ENCODE measurements at regions not wholly inside any gene's neighbourhood (a gene's known extent, or its start where the extent isn't known, plus 50 kb on each side); places are given as distances from the start of the nearest gene placed in this dataset.

DNA sequence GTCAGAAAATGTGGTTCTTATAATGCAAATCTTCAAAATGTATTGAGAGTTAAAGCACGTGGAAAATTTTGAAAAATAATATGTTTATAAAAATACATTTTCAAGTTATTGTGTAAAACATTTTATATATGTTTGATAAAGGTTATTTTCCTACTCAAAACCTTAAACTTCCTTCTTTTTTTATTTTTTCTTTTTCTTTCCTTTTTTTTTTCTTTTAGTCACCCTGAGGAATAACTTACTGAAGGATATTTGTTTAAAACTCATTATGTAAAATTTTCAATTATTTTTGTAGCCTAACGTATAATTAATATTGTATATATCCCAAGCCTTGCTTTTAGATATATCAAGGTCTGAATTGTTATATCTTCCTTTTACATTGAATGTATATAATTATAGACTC is 346.8 kb upstream of the GYPC start:
- DNase-seq (ENCODE audit: low read depth): no peak
- TF ChIP-seq, protein P1, sequence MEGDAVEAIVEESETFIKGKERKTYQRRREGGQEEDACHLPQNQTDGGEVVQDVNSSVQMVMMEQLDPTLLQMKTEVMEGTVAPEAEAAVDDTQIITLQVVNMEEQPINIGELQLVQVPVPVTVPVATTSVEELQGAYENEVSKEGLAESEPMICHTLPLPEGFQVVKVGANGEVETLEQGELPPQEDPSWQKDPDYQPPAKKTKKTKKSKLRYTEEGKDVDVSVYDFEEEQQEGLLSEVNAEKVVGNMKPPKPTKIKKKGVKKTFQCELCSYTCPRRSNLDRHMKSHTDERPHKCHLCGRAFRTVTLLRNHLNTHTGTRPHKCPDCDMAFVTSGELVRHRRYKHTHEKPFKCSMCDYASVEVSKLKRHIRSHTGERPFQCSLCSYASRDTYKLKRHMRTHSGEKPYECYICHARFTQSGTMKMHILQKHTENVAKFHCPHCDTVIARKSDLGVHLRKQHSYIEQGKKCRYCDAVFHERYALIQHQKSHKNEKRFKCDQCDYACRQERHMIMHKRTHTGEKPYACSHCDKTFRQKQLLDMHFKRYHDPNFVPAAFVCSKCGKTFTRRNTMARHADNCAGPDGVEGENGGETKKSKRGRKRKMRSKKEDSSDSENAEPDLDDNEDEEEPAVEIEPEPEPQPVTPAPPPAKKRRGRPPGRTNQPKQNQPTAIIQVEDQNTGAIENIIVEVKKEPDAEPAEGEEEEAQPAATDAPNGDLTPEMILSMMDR (IDR thresholded peaks at IDR 0.05; ENCODE audit: insufficient read depth, low read depth, low read length, missing control alignments): no peak
- H3K4me3 ChIP-seq (ENCODE audit: low read depth, low read length): no peak overlapping the region

DNA sequence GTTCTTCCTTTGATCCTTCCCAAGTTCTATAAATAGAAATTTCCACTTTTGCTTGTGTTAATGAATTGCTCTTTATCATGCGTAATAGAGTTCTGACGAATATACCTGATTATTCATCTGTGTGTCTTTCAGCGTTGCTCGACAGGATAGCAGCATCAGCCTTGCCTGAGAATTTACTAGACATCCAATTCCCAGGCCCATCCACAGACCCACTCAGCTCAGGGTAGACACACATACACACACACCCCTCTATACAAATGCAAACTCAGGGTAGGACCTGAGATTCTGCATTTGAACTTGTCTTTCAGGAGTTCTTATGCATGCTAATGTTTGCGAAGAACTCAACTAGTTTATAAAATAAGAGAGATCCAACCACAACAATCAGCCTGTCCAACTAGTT is 343.4 kb upstream of the GYPC start:
- no peak overlapping the region for H3K4me3 ChIP-seq (ENCODE audit: low read depth, low read length)
- DNase-seq (ENCODE audit: low read depth): no peak
- TF ChIP-seq, protein P1 (IDR thresholded peaks at IDR 0.05; ENCODE audit: insufficient read depth, low read depth, low read length, missing control alignments): no peak

DNA sequence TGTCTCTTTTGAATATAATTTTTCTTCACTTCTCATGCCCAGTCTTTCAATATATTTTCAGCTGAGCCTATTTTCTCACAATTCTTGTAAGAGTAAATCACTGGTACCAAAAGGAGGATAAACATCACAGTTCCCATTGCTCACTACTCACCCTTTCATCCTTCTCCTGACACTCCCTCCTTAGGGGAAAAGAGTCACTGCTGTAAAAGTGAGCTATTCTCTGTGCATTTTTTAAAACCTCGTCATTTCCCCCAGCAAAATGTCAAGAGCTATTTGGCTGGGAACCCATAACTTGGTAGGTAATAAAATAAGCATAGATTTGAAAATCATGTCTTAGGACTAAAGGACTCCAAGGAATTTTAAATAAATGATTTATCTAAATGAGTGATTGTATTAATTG is 340.1 kb upstream of the GYPC start:
- TF ChIP-seq, protein P1 (IDR thresholded peaks at IDR 0.05; ENCODE audit: insufficient read depth, low read depth, low read length, missing control alignments): no peak
- DNase-seq (ENCODE audit: low read depth): no peak
- no peak overlapping the region for H3K4me3 ChIP-seq (ENCODE audit: low read depth, low read length)

DNA sequence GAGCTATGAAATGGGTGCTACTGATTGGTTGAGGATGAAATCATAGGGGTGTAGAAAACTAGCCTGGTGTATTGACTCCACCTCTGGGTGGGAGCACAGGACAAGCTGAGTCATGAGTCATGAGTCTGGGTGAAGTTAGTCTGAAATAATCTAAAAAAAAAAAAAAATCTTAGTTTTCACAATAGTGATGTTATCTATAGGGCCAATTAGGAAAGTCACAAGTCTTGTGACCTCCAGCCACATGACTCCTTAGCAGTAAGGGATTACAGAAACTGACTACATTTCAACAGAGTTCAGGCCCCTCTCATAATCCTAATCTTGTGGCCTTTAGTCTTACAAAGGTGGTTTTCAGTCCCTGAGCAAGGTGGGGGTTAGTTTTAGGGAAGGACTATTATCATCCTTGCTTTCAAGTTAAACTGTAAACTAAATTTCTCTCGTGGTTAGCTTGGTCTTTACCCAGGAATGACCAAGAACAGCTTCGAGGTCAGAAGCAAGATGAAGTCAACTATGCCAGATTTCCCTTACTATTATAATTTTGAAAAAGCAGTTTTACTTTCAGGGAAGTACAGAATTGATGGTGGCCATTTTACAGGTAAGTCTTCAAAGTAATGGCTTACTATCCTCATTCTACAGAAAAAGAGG is 338.0 kb upstream of the GYPC start:
- DNase-seq (ENCODE audit: low read depth): no peak
- TF ChIP-seq, protein P1 (IDR thresholded peaks at IDR 0.05; ENCODE audit: insufficient read depth, low read depth, low read length, missing control alignments): no peak
- no peak overlapping the region for H3K4me3 ChIP-seq (ENCODE audit: low read depth, low read length)

DNA sequence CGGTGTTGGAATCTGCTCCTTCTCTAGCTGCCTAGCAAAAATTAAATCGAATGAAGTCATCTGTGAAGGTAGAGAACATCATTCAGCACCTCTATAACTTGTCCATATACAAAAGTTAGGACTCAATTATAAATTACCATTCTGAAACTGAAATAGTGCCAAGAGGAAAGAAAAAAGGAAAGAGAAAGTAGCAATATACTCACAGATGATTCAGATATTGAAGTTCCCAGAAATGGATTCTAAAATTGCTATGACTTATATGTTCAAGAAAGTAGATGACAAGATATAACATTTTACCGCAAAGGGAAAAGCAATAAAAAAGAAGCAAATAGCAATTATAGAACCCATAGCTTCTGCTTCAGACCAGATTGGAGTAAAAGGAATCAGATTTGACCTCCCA is 333.6 kb upstream of the GYPC start:
- TF ChIP-seq, protein P1 (IDR thresholded peaks at IDR 0.05; ENCODE audit: insufficient read depth, low read depth, low read length, missing control alignments): no peak
- no peak overlapping the region for H3K4me3 ChIP-seq (ENCODE audit: low read depth, low read length)
- no peak for DNase-seq (ENCODE audit: low read depth)

DNA sequence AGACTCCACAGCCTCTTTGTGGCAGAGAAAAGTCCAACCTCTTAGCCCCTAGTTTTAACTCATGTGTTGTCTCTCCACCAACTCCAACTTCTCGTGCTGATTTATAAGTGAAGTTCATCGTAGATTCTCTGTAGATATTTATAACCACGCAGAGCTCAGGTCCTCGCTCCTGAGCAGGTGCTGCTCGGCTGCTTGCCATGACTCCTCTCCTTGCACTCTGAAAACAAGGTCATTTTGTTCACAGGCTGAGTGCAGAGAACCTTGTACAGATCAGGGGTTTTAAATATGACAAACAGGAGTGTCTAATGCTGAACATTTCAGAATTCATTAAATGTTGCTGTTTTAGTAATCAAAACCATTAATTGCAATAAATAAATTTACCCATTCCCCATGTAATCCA is 330.8 kb upstream of the GYPC start:
- H3K4me3 ChIP-seq (ENCODE audit: low read depth, low read length): no peak overlapping the region
- no peak for DNase-seq (ENCODE audit: low read depth)
- TF ChIP-seq, protein P1 (IDR thresholded peaks at IDR 0.05; ENCODE audit: insufficient read depth, low read depth, low read length, missing control alignments): no peak

DNA sequence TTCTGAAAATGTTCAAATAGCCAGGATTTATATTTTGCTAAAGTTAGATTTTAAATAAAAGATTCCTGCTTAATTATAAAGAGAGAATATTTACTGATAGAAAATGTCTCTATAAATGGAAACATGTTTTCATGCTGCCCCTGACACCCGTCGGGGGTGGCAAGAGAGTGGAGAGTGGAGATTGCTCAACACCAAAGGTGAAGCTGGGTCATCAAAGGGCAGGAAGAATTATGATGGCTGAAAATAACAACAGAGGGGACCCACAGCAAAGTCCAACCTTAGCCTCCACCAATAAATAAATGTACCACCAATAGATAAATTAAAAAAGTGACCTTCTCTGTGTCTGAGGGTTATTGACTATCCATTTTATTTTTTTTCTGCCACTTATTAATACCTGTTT is 326.8 kb upstream of the GYPC start:
- TF ChIP-seq, protein P1 (IDR thresholded peaks at IDR 0.05; ENCODE audit: insufficient read depth, low read depth, low read length, missing control alignments): no peak
- no peak for DNase-seq (ENCODE audit: low read depth)
- no peak overlapping the region for H3K4me3 ChIP-seq (ENCODE audit: low read depth, low read length)

All from GM12865 (cell line).